Esophagus squamous epithelium (tissue), 5 donors: ENCODE measurements at regions not wholly inside any gene's neighbourhood (a gene's known extent, or its start where the extent isn't known, plus 50 kb on each side); places are given as distances from the start of the nearest gene placed in this dataset.

Source experiments
- DNase-seq: peaks from one replicate; lab custom pipeline; 2025; lab: John Stamatoyannopoulos, UW
- H3K27ac ChIP-seq, 4 donors: fragments of 200-600 bp; sonication (generic); one replicate each; pipeline ENCODE4 v1.5.1; 2016 to 2019; ENCODE audit warnings: mild to moderate bottlenecking in 1 of 4
- H3K27me3 ChIP-seq, 4 donors: fragments of 200-600 bp; sonication (generic); 1 replicate in 3 of 4; 2 replicates in 1 of 4; pipeline versions ENCODE4 v1.5.1 to v1.6.0; 2017 to 2021; ENCODE audit warnings: antibody characterized with exemption in 1 of 4
- H3K36me3 ChIP-seq, 3 donors: fragments of 200-600 bp; sonication (generic); one replicate each; pipeline ENCODE4 v1.5.1; 2016 to 2019
- H3K4me1 ChIP-seq, 3 donors: fragments of 200-600 bp; sonication (generic); one replicate each; pipeline ENCODE4 v1.5.1; 2017 to 2019
- H3K4me3 ChIP-seq, 4 donors: fragments of 200-600 bp; sonication (generic); 1 replicate in 3 of 4; 2 replicates in 1 of 4; pipeline ENCODE4 v1.5.1; 2016 to 2019; ENCODE audit warnings: mild to moderate bottlenecking in 2 of 4, moderate library complexity in 1 of 4
- H3K9me3 ChIP-seq, 3 donors: fragments of 200-600 bp; sonication (generic); one replicate each; pipeline ENCODE4 v1.5.1; 2016 to 2019
- POLR2A ChIP-seq, 4 donors: fragments of 450-650 bp; IDR thresholded peaks; one replicate each; pipeline ENCODE4 v1.6.1; 2017; ENCODE audit warnings: antibody characterized with exemption in 4 of 4, mild to moderate bottlenecking in 4 of 4, moderate library complexity in 3 of 4
- WGBS, 2 donors: methylation state at CpG; one replicate each; pipeline ENCODE4 v1.1.5; 2018; 5-methylcytosine and 5-hydroxymethylcytosine counted together
- intact Hi-C: fragments of 100-400 bp; cut with DNase I; formaldehyde crosslinking; loops from one replicate; pipeline ENCODE4 v1.15.0; 2022
- TF ChIP-seq, protein P1 (sequence below), 6 experiments: fragments of 450-650 bp in 4 of 6; fragments of 200-600 bp in 2 of 6; sonication (generic) in 2 of 6; IDR thresholded peaks; one replicate each; pipeline ENCODE4 v1.5.1; 2016 to 2019; ENCODE audit warnings: antibody characterized with exemption in 6 of 6, mild to moderate bottlenecking in 4 of 6, moderate library complexity in 4 of 6
- donor health status: DM: yes; HTN: yes; CAD: no.

DNA sequence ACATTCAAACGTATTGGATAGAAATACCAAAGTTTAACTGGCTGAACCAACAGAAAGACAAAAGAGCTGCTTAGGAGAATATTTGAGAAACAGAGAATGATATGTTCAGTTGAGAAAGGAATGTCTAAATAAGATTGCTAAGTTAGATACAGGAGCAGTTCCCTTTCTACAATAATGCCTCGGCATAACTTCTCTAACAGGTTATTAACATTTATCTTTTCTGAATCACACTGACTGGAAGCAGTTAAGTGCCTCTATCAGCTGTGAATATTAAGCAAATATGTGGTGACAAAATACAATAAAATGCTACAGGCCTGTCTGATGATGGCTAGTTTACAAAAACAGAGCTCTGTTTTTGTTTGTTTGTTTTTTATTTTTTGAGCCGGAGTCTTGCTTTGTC is 121.9 kb downstream of the KCNK1 start:
- DNase-seq, result no peak
- no peaks in the 10 kb centered on the region for H3K9me3 ChIP-seq
- H3K27me3 ChIP-seq, result no peaks in the 10 kb centered on the region
- TF ChIP-seq, protein P1, sequence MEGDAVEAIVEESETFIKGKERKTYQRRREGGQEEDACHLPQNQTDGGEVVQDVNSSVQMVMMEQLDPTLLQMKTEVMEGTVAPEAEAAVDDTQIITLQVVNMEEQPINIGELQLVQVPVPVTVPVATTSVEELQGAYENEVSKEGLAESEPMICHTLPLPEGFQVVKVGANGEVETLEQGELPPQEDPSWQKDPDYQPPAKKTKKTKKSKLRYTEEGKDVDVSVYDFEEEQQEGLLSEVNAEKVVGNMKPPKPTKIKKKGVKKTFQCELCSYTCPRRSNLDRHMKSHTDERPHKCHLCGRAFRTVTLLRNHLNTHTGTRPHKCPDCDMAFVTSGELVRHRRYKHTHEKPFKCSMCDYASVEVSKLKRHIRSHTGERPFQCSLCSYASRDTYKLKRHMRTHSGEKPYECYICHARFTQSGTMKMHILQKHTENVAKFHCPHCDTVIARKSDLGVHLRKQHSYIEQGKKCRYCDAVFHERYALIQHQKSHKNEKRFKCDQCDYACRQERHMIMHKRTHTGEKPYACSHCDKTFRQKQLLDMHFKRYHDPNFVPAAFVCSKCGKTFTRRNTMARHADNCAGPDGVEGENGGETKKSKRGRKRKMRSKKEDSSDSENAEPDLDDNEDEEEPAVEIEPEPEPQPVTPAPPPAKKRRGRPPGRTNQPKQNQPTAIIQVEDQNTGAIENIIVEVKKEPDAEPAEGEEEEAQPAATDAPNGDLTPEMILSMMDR (IDR thresholded peaks at IDR 0.05), result no peak
- TF ChIP-seq POLR2A (IDR thresholded peaks at IDR 0.05), result no peak
- 68 to 79% methylated on average over 3 of the region's 3 CpGs for WGBS, 2 donors
- H3K36me3 ChIP-seq, result no peaks in the 10 kb centered on the region
- intact Hi-C loops, result no loop called here
- no peak overlapping the region for H3K4me3 ChIP-seq
- H3K4me1 ChIP-seq, result no peaks in the 10 kb centered on the region
- no peak overlapping the region for H3K27ac ChIP-seq

DNA sequence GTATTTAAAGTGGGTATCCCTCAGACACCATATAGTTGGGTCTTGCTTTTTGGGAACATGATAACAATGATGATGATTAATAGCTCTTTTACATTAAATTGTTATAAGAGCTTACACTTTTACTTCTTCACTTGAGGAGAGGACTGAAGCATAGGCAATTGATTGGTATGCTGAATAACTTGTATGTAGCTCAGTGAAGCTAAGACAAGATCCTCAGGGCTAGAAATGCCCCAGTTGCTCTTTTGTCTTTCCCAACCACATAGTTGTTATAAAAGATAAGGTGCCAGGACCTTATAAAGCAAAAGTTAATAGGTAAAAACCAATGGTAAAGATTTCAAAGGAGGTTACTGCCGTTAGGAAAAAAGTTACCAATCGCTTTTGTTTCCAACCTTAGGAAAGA is 123.4 kb downstream of the KCNK1 start:
- intact Hi-C loops, result no loop called here
- H3K4me1 ChIP-seq, result no peaks in the 10 kb centered on the region
- 78 to 79% methylated on average over 2 of the region's 2 CpGs for WGBS, 2 donors
- H3K36me3 ChIP-seq, result no peaks in the 10 kb centered on the region
- no peaks in the 10 kb centered on the region for H3K9me3 ChIP-seq
- DNase-seq, result no peak
- no peak overlapping the region for H3K4me3 ChIP-seq
- H3K27me3 ChIP-seq, result no peaks in the 10 kb centered on the region
- TF ChIP-seq POLR2A (IDR thresholded peaks at IDR 0.05), result no peak
- TF ChIP-seq, protein P1 (IDR thresholded peaks at IDR 0.05), result no peak
- H3K27ac ChIP-seq, result no peak overlapping the region

DNA sequence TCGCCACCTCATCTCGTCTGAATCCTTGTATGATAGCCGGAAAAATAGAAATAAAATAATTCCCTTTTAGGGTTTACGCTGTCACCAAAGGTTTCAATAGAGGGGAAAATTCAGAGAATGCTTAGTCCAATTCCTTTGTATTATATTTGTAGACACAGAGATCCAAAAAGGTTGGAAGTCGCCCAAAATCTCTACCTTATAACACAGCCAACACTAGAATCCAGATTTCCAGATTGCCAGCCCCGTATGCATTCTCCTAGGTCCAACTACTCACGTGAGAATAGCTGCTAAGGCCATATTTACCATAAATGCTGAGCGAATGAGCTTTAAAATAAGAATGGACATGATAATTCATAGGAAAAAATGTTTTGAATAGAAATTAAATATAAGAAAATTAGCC is 124.5 kb downstream of the KCNK1 start:
- intact Hi-C loops, result no loop called here
- Histone ChIP-seq H3K4me1 (no peaks in the 10 kb centered on the region), H3K27ac (no peak overlapping the region), H3K9me3 (no peaks in the 10 kb centered on the region), H3K27me3 (no peaks in the 10 kb centered on the region), H3K4me3 (no peak overlapping the region), H3K36me3 (no peaks in the 10 kb centered on the region)
- TF ChIP-seq POLR2A (IDR thresholded peaks at IDR 0.05), result no peak
- TF ChIP-seq, protein P1 (IDR thresholded peaks at IDR 0.05), result no peak
- DNase-seq, result no peak
- WGBS, 2 donors, result 83 to 87% methylated on average over 8 of the region's 8 CpGs

DNA sequence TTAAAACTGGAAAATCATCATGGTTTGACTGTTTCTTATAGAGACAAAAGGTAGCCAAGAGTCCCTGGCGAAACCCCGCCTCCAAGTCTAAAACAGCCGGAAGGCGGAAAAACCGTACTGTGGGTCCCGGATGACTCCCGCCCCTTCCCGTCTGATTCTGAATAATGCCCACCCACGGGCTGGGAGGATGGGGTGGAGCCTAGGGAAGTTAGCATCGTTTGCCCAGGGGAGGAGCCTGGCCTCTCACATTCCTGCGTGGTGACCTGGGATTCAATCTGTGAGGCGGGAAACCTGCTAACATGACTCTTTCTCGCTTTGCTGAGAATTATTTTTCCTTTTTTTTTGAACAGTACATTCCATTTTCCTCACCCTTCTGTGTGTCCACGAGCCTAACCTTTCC is 124.9 kb downstream of the KCNK1 start:
- H3K4me3 ChIP-seq, result no peak overlapping the region
- no peaks in the 10 kb centered on the region for H3K36me3 ChIP-seq
- 75 to 83% methylated on average over 14 of the region's 14 CpGs for WGBS, 2 donors
- H3K4me1 ChIP-seq, result no peaks in the 10 kb centered on the region
- DNase-seq, result no peak
- no peaks in the 10 kb centered on the region for H3K27me3 ChIP-seq
- intact Hi-C loops, result no loop called here
- TF ChIP-seq POLR2A (IDR thresholded peaks at IDR 0.05), result no peak
- no peak overlapping the region for H3K27ac ChIP-seq
- H3K9me3 ChIP-seq, result no peaks in the 10 kb centered on the region

DNA sequence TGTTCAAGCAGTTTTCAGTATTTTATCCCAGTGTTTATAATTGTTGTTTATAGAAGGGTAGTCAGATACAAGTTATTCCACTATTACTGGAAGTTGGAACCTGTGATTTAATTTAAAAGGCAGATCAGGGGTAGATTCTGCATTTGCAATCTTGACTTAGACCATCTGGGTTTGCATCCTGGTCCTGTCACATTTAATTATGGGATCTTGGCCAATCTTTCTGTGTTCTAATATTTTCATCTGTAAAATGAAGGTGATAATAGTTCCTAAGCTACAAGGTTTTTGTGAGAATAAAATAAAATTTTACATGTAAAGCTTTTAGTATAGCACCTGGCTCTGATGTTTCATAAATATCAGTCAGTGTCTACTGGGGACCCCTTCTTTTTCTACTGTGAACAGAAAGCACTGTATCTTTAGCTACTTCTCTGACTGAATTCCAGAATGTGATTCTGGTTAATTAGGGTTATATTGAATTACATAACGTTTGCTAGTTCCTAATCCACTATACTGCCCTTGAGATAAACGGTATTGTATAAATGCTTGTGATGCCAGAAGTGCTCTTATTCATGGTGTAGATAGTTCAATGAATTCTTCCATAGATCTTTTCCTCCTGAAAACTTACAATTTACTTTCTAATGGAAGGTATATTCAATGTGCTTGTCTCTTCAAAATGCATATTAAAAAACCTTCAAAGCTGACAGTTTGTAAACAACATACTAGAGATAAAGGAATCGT is 131.0 kb downstream of the KCNK1 start:
- intact Hi-C loops, result no loop called here

More for the DNA sequence above, 131.0 kb downstream of the KCNK1 start:
- WGBS, 2 donors, result 27 to 31% methylated on average over 3 of the region's 3 CpGs
- Histone ChIP-seq H3K9me3 (no peaks in the 10 kb centered on the region), H3K36me3 (no peaks in the 10 kb centered on the region), H3K4me3 (no peak overlapping the region), H3K4me1 (no peaks in the 10 kb centered on the region), H3K27ac (no peak overlapping the region), H3K27me3 (peaks cover 0 to 4% (median 0%) of the 10 kb centered on the region in 4 donors)
- no peak for DNase-seq
- no peak for TF ChIP-seq POLR2A (IDR thresholded peaks at IDR 0.05)
- TF ChIP-seq, protein P1 (IDR thresholded peaks at IDR 0.05), result no peak
